ENCODE measurements at regions not wholly inside any gene's neighbourhood (a gene's known extent, or its start where the extent isn't known, plus 50 kb on each side); places are given as distances from the start of the nearest gene placed in this dataset.
"Not testable (repeated sequence)": the region's sequence is repeated elsewhere in the genome, so short reads cannot be mapped to it uniquely, and the experiment has no call there.

- no peak for DNase-seq (ENCODE audit: low spot score)
Measured at GRCh38 chr10:23648618-23649017, 209.7 kb downstream of the OTUD1 start.

- DNase-seq (ENCODE audit: low spot score) = no peak
Measured at GRCh38 chr10:23656735-23657134, 217.9 kb downstream of the OTUD1 start.

- no peak for DNase-seq (ENCODE audit: low spot score)
Measured at GRCh38 chr10:23657677-23658076, 218.8 kb downstream of the OTUD1 start.

GRCh38 chr10:23671866-23672265 lies 233.0 kb downstream of the OTUD1 start:
- not testable (repeated sequence) for DNase-seq (ENCODE audit: low spot score)

- no peak for DNase-seq (ENCODE audit: low spot score)
Measured at GRCh38 chr10:23675585-23675984, 236.7 kb downstream of the OTUD1 start.

GRCh38 chr10:23676296-23676695 lies 237.4 kb downstream of the OTUD1 start:
- no peak for DNase-seq (ENCODE audit: low spot score)

- DNase-seq (ENCODE audit: low spot score) = no peak
Measured at GRCh38 chr10:23686722-23687121, 247.8 kb downstream of the OTUD1 start.

GRCh38 chr10:23692736-23693135 lies 253.9 kb downstream of the OTUD1 start:
- DNase-seq (ENCODE audit: low spot score) = no peak

- peak; percentile 6 for DNase-seq (ENCODE audit: low spot score)
Measured at GRCh38 chr10:23693501-23693901, 254.6 kb downstream of the OTUD1 start.

- DNase-seq (ENCODE audit: low spot score) = no peak
Measured at GRCh38 chr10:23693925-23694324, 255.1 kb downstream of the OTUD1 start.

- no peak for DNase-seq (ENCODE audit: low spot score)
Measured at GRCh38 chr10:23694446-23694920, 255.6 kb downstream of the OTUD1 start.

- no peak for DNase-seq (ENCODE audit: low spot score)
Measured at GRCh38 chr10:23694921-23695824, 256.3 kb downstream of the OTUD1 start.

- DNase-seq (ENCODE audit: low spot score) = no peak
Measured at GRCh38 chr10:23695825-23696420, 257.0 kb downstream of the OTUD1 start.

- DNase-seq (ENCODE audit: low spot score) = no peak
Measured at GRCh38 chr10:23696476-23696875, 257.6 kb downstream of the OTUD1 start.

GRCh38 chr10:23702977-23703414 lies 264.1 kb downstream of the OTUD1 start:
- DNase-seq (ENCODE audit: low spot score) = peak; percentile 62

GRCh38 chr10:23715363-23715762 lies 276.5 kb downstream of the OTUD1 start:
- no peak for DNase-seq (ENCODE audit: low spot score)

GRCh38 chr10:23717913-23718312 lies 279.0 kb downstream of the OTUD1 start:
- no peak for DNase-seq (ENCODE audit: low spot score)

GRCh38 chr10:23718946-23719345 lies 280.1 kb downstream of the OTUD1 start:
- no peak for DNase-seq (ENCODE audit: low spot score)

- no peak for DNase-seq (ENCODE audit: low spot score)
Measured at GRCh38 chr10:23723796-23724195, 284.9 kb downstream of the OTUD1 start.

- no peak for DNase-seq (ENCODE audit: low spot score)
Measured at GRCh38 chr10:23725548-23725947, 286.7 kb downstream of the OTUD1 start.

GRCh38 chr10:23742368-23742767 lies 303.5 kb downstream of the OTUD1 start:
- DNase-seq (ENCODE audit: low spot score) = no peak

- no peak for DNase-seq (ENCODE audit: low spot score)
Measured at GRCh38 chr10:23742807-23743206, 303.9 kb downstream of the OTUD1 start.

- no peak for DNase-seq (ENCODE audit: low spot score)
Measured at GRCh38 chr10:23754179-23754578, 315.3 kb downstream of the OTUD1 start.
